ENCODE measurements at regions not wholly inside any gene's neighbourhood (a gene's known extent, or its start where the extent isn't known, plus 50 kb on each side); places are given as distances from the start of the nearest gene placed in this dataset.

DNA sequence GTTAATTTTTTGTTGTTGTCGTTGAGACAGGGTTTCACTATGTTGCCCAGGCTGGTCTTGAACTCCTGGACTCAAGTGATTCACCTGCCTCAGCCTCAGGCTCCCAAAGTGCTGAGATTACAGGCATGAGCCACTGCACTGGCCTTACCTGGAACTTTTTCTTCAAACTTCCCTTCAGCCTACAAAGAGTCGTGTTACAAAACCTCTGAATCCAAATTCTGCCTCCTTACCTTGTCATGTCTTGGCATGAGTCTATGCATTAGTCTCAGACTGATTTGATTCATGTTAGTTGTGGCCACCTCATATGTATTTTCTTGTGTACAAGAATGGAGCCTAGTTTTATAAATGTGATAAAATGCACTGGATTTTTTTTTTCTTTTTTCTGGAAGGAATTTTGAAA is 172.1 kb downstream of the PRL start:
- intact Hi-C loops (cut with DNase I), result no loop called here
- 82 to 98% (median 89%) methylated on average over 2 of the region's 2 CpGs for WGBS, 4 donors
- no peaks in the 10 kb centered on the region for H3K27me3 ChIP-seq
- no peak overlapping the region for H3K4me3 ChIP-seq
- peaks cover 0 to 8% (median 0%) of the 10 kb centered on the region in 3 donors for H3K9me3 ChIP-seq (replicated peaks in 1 of 3)
- H3K36me3 ChIP-seq (replicated peaks in 1 of 2), result no peaks in the 10 kb centered on the region
- H3K27ac ChIP-seq, result no peak overlapping the region
- DNase-seq, result no peak
- no peak for TF ChIP-seq POLR2A (IDR thresholded peaks at IDR 0.05)
- TF ChIP-seq, protein P1, sequence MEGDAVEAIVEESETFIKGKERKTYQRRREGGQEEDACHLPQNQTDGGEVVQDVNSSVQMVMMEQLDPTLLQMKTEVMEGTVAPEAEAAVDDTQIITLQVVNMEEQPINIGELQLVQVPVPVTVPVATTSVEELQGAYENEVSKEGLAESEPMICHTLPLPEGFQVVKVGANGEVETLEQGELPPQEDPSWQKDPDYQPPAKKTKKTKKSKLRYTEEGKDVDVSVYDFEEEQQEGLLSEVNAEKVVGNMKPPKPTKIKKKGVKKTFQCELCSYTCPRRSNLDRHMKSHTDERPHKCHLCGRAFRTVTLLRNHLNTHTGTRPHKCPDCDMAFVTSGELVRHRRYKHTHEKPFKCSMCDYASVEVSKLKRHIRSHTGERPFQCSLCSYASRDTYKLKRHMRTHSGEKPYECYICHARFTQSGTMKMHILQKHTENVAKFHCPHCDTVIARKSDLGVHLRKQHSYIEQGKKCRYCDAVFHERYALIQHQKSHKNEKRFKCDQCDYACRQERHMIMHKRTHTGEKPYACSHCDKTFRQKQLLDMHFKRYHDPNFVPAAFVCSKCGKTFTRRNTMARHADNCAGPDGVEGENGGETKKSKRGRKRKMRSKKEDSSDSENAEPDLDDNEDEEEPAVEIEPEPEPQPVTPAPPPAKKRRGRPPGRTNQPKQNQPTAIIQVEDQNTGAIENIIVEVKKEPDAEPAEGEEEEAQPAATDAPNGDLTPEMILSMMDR (IDR thresholded peaks at IDR 0.05), result no peak
- no peaks in the 10 kb centered on the region for H3K4me1 ChIP-seq (replicated peaks in 1 of 2)

DNA sequence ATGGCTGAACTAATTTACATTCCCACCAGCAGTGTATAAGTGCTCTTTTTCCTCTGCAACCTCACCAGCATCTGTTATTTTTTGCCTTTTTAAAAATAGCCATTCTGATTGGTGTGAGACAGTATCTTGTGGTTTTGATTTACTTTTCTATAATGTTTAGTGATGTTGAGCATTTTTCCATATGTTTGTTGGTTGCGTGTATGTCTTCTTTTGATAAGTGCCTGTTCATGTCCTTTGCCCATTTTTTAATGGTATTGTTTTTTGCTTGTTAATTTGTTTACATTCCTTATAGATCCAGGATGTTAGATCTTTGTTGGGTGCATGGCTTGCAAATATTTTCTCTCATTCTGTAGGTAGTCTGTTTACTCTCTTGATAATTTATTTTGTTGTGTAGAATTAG is 169.9 kb downstream of the PRL start:
- intact Hi-C loops (cut with DNase I), result no loop called here
- WGBS, 4 donors, result 94 to 97% (median 95%) methylated on average over 1 of the region's 1 CpG

DNA sequence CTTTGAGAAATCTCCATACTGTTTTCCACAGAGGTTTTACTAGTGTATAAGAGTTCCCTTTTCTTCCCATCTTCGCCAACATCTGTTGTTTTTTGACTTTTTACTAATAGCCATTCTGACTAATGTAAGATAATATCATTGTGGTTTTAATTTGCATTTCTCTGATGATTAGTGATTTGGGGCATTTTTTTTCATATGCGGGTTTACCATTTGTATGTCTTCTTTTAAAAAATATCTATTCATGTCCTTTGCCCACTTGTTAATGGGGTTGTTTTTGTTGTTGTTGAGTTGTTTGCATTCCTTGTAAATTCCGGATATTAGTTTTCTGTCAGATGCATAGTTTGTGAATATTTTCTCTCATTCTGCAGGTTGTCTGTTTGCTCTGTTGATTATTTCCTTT is 167.1 kb downstream of the PRL start:
- Histone ChIP-seq H3K27ac (no peak overlapping the region), H3K4me3 (no peak overlapping the region), H3K4me1 (replicated peaks in 1 of 2) (no peaks in the 10 kb centered on the region), H3K27me3 (no peaks in the 10 kb centered on the region), H3K36me3 (replicated peaks in 1 of 2) (no peaks in the 10 kb centered on the region), H3K9me3 (replicated peaks in 1 of 3) (peaks cover 0 to 8% (median 0%) of the 10 kb centered on the region in 3 donors)
- WGBS, 4 donors, result 93 to 96% (median 95%) methylated on average over 3 of the region's 3 CpGs
- TF ChIP-seq POLR2A (IDR thresholded peaks at IDR 0.05), result no peak
- TF ChIP-seq, protein P1 (IDR thresholded peaks at IDR 0.05), result no peak
- intact Hi-C loops (cut with DNase I), result no loop called here
- no peak for DNase-seq

More for the DNA sequence above, 169.9 kb downstream of the PRL start:
- no peaks in the 10 kb centered on the region for H3K27me3 ChIP-seq
- peaks cover 0 to 8% (median 0%) of the 10 kb centered on the region in 3 donors for H3K9me3 ChIP-seq (replicated peaks in 1 of 3)
- H3K4me1 ChIP-seq (replicated peaks in 1 of 2), result no peaks in the 10 kb centered on the region
- TF ChIP-seq, protein P1 (IDR thresholded peaks at IDR 0.05), result no peak
- TF ChIP-seq POLR2A (IDR thresholded peaks at IDR 0.05), result no peak
- H3K4me3 ChIP-seq, result no peak overlapping the region
- no peaks in the 10 kb centered on the region for H3K36me3 ChIP-seq (replicated peaks in 1 of 2)
- no peak for DNase-seq
- no peak overlapping the region for H3K27ac ChIP-seq

DNA sequence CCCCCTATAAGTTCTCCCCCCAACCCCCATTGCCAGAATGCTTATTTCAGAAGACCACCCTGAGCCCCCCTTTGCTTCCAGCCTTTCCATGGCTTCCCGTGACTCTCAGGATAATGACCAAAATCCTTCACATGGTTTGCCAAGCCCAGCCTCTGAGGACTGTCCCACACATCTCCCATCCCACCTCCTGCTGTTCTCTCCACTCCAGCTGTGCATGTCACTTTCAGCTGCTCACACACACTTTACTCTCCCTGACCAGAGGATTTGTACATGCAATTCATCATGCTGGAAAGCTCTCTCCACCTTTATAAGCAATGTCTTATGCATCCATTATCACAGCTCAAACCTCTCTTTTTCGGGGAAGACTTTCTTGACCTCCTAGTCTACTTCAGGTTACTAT is 164.2 kb downstream of the PRL start:
- Histone ChIP-seq H3K4me3 (no peak overlapping the region), H3K27ac (no peak overlapping the region), H3K27me3 (no peaks in the 10 kb centered on the region), H3K36me3 (replicated peaks in 1 of 2) (no peaks in the 10 kb centered on the region), H3K9me3 (replicated peaks in 1 of 3) (peaks cover 0 to under 1% (median 0%) of the 10 kb centered on the region in 3 donors), H3K4me1 (replicated peaks in 1 of 2) (no peaks in the 10 kb centered on the region)
- 88 to 98% (median 93%) methylated on average over 2 of the region's 2 CpGs for WGBS, 4 donors
- DNase-seq, result no peak
- TF ChIP-seq, protein P1 (IDR thresholded peaks at IDR 0.05), result no peak
- TF ChIP-seq POLR2A (IDR thresholded peaks at IDR 0.05), result no peak
- intact Hi-C loops (cut with DNase I), result no loop called here

Data from adrenal gland (tissue), 9 donors.